GM21619 (cell line): ENCODE measurements at regions not wholly inside any gene's neighbourhood (a gene's known extent, or its start where the extent isn't known, plus 50 kb on each side); places are given as distances from the start of the nearest gene placed in this dataset.

ENCODE experiments used
- ATAC-seq: cut with Tn5 transposase; IDR thresholded peaks from one replicate; pipeline ENCODE4 v1.9.1; 2021; ENCODE audit not compliant: unreplicated experiment

DNA sequence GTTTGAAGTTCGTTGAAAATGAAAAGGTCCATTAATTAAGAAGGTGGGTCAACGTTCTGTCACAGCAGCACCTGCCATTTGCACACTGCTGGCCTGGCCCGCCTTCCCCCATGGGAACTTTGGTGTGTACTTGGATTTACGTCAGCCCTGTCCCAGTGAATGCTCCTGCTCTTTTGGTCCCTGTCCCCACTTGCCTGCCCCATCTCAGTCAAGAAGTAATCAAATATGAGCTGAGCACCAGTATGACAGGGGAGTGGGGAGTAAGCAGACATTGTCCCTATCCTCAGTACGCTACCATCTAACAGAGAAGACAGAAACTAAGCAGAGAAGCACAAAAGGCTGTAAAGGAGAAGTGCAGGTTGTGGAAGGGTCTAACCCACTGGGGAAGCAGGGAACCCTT is 65.1 kb downstream of the SLC4A3 start:
- ATAC-seq: no peak

GRCh38 chr2:219695145-219695709 is 67.8 kb downstream of the SLC4A3 start:
- ATAC-seq: no peak

DNA sequence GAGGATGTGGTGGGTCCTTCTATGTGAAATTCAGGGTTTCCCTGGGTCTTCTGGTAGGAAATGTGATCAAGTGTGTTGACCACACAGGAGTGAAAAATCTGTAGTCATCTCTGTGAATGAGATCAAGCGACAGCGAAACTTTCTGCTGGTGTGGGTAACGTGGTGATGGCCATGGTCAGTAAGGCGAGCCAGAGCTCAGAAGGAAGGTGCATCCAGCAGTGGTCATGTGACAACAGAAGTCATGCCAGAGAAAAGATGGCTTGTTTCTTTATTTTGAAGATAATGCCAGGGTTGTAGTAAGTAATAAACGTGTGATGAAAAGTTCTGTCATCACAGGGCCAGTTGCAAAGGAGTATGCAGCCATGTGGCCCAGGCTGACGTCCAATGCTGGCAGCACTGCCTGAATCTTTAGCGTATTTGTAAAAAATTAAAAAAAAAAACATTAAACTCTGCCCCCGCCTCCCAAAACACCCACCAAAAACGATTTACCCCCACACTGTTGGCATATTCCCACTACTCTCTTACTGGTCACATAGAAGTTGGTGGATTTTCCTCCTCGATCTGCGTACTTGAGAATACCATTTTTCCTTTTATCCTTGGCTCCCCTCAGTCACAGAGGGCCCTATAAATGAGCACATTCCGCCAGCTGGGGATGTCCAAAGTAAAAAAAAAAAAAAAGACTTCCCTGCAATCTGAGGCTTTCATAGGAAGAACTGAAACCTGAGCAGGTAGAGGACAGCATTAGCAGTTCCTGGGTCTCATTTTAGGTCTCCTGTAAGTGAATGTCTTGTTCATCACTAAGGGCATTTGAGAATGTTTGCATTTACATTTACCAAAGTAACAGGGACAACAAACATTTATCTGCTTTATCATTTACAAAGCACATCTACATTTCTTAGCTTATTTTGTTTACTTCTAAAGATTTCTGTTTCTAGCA is 70.6 kb downstream of the SLC4A3 start:
- ATAC-seq: no peak

- ATAC-seq: no peak
Measured at GRCh38 chr2:219698748-219699439, 71.5 kb downstream of the SLC4A3 start.

DNA sequence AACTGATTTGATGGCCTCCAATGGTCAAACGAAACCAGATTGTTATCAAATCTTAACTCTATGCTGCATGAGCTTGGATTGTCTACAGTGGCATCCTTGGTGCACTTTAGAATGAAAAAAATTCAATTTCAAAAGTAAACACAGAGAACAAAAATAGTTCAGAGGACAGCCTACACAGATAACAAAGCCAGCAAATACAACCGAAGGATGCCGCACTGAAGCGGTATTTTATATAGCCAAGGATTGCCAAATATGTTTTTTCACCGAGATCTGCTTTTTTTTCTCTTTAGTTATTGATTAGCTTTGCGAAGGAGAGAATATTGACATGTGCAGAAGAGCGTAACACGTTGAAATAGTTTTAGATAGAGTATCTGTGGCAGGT is 72.0 kb downstream of the SLC4A3 start:
- no peak for ATAC-seq

DNA sequence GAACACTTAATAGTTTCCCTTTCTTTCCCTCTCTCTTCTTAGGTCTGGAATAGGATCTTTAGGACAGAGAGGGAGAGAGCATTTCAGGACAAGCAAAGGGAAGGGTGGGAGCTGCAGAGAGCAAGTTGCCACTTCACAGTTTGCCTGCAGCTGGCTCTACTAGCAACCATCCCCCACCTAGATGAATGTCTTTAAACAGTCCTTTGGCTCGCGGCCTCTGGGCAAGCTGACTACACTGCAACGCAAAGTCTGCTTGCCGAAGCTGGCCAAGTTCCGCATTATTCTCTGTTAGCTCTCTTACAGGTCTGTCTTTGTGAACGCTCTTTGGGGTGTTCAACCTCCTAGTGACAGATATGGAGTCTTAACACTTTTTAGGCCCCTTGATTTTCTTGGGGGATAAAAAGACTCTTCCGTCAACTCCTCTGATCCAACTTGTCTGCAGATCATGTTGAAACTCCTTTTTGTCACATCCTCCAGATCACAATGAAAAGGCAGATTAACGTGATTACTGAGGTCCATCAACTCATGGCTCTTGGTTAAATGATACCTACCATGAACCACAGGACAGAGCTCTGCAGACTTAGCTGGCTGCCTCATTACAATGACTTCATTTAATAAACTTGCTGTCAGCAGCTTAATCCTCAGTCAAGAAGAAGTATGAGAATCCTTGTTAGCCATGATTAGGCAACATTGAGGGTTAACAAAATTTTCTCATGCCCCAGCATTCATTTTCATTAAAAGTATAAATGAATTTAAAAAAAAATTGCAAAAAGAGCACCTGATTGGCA is 74.6 kb downstream of the SLC4A3 start:
- no peak for ATAC-seq

GRCh38 chr2:219702796-219703545 is 75.5 kb downstream of the SLC4A3 start:
- ATAC-seq: no peak

DNA sequence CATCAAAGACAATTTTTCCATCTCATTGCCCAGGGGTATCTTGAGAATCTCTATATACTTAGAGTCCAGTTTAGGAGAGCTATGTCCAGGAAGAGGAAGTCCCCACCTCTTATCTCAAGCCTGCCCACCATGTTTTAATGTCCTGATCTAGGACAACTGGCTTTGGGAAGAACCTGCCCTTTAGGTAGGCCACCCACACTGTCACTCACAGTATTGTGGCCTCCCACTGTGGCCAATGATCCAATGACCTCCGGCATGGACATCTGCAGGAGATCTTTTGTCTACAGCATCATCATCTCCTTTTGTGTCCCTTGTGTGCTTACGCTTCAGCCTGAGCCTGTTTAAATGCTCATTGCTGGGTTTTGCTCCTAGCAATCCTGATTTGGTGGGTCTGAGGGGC is 77.4 kb downstream of the SLC4A3 start:
- no peak for ATAC-seq

DNA sequence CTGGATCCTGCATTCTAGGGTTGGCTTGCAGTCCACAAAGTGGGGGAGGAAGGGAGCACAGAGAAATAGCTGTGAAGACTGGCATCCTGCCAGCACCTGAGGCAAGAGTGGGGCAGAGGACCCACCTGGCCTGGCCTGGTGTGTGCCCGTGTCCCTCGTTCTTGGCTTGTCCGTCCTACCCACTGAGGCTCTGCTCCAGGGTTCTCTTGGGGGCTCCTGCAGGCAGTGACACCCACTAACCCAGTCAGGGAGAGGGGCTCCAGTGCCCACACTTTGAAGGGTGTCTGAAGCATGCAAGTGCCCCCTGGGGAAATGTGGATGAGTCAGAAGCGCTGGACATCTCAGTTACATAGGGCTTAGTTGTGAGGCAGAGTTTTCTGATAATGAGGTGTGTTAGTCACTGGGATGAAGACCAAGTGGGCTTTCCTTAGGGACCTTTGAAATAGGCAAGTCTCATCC is 79.4 kb downstream of the SLC4A3 start:
- ATAC-seq: no peak

DNA sequence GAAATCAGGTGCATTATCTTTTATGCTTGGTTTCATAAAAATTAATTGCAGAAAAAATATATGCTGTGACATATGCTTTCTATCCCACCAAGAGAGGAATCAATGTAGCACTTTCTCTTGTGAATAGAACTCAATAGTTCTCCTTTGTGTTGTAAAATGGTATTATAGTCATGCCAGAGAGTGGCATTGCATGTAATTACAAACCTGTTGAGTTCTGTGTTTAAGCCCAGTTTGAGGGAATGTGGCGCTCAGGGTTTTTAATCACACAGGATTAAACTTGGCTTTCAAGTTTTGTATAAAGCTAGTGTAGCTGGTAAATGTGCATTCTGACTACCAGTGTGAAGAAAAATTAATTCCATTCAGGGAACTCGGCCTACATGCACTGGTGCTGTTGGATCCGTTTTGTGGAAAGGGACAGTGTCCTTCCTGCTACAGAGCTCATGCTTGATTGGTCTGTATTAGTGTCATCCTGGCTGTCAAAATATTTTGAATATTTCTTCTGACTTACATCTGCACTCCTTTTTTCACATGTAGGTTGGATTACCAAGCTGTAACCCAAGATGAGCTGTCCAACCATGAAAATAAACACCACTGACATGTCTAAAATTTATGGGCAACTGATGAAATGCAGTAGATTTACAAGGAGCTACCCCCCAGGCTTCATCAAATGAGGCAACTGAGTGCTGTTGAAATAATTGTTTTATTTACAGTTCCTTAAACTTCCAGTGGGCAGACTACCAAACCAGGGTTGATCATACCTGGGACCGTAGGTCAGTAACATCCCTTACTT is 80.3 kb downstream of the SLC4A3 start:
- no peak for ATAC-seq

- no peak for ATAC-seq
Measured at GRCh38 chr2:219709331-219709761, 81.9 kb downstream of the SLC4A3 start.

GRCh38 chr2:219713110-219713509 is 85.7 kb downstream of the SLC4A3 start:
- no peak for ATAC-seq

- no peak for ATAC-seq
Measured at GRCh38 chr2:219714681-219715400, 87.4 kb downstream of the SLC4A3 start.

DNA sequence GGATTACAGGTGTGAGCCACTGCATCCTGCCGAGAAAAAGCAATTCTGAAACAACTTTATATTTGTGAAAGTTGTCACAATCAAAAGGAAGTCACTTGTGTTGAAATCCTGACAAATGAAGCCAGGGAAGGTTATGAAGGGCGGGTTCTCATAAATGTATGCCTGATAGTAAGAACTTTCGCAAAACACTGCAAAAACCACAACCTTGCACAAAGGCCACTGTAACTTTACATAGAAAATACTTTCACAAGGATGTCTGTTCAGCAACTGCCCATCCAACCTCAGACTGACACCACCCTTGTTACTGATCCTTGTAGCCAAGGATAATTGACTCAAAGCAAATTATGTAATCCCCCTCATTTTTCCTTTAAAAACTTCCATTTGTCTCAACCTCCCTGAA is 90.6 kb downstream of the SLC4A3 start:
- ATAC-seq: no peak

DNA sequence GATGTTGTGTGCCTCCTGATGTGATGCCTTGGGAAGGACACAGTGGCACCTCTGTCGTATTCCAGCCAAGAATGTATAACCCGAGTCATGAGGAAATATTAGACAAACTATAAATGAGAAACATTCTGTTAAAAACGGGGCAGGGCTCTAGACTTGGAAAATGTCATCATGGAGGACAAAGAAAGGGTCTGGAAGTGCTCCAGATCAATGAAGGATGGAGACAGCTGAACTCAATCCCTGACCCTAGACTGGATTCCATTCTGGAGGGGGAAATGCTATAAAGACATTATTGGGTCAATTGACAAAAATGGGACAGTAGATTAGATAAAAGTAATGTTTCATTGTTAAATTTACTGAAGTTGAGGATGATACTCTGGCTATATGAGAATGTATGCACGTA is 92.1 kb downstream of the SLC4A3 start:
- no peak for ATAC-seq

DNA sequence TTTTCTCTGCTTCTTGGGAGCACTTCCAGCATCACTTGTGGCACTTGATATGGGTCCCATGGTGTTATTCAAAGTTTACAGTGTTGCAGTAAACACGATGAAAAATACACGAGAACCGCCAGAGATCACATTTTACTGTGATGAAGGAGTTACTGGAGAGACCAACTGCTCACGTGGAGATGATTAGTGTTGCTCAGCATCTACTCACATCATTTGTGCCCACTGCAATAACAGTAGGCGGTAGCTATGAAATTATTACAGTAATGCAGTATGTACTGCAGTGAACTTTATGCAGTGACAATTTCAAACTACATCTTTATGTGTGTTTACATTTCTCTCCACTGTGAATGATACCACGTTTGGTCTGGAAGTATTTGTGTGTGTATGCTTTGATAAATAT is 93.5 kb downstream of the SLC4A3 start:
- ATAC-seq: no peak

- no peak for ATAC-seq
Measured at GRCh38 chr2:219722276-219722879, 94.9 kb downstream of the SLC4A3 start.

DNA sequence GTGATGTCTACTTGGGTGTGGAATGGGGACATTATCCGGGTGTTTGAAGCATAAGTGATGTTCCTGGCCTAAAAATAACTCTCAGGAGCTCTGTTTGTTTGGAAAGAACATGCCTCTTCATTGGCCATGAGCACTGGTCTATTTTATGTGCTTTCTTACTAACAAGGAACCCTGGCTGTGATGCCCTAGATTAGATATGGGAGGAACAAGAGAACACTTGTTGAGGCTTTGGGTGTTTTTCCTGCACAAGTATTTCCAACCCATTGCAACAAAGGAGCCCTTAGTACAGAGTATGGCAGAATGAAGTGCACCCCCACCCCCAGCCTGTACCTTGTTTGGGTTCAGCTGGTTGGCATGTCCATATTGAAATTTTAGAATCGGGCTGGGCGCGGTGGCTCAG is 95.9 kb downstream of the SLC4A3 start:
- ATAC-seq: no peak

DNA sequence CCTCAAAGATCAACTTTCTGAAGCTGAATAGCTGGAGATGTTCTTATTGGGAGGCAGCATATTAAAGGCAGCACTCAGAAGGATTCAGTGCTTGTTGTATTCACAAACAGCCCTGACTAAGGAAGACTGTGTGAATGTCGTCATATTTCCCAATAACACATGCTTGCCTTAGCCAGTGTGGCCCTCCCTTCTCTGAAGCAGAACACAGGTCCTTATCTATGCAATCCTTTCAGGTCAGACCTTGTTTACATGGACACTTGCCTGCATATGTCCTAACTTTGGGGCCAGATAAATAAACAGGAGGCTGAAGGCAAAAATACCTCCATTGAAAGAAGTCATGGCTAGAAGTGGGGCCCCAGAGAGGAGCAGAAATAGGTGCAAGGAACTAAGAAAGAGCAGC is 97.2 kb downstream of the SLC4A3 start:
- ATAC-seq: no peak
